ENCODE measurements at regions not wholly inside any gene's neighbourhood (a gene's known extent, or its start where the extent isn't known, plus 50 kb on each side); places are given as distances from the start of the nearest gene placed in this dataset.

GRCh38 chr4:181959121-181959520 lies 284.1 kb upstream of the TENM3 start:
- peak; percentile 48 for DNase-seq (ENCODE audit: low read depth)

- no peak for DNase-seq (ENCODE audit: low read depth)
These were observed 282.8 kb upstream of the TENM3 start for GRCh38 chr4:181960384-181960783.

GRCh38 chr4:181962321-181962720 lies 280.9 kb upstream of the TENM3 start:
- DNase-seq (ENCODE audit: low read depth) = no peak

DNA sequence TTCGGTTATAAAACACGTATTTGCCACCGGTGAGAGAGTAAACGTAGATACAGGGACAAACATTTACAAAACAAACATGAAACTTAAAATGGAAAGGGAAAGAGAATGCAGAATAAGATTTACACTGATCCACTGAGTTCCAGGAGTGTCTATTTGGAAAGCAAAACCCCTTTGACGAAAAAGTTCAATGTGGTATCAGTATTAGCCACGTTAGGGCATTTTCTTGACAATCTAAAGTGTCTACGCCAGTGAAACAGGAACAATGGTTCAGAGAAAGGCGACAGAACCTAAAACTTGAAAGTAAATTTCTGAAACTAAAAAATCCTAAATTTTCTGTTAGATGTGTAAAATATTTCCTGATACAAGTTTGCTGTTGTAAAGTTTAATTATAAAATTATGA lies 278.5 kb upstream of the TENM3 start:
- DNase-seq (ENCODE audit: low read depth) = no peak

GRCh38 chr4:181966104-181966551 lies 277.1 kb upstream of the TENM3 start:
- peak; percentile 39 for DNase-seq (ENCODE audit: low read depth)

- DNase-seq (ENCODE audit: low read depth) = no peak
These were observed 275.8 kb upstream of the TENM3 start for GRCh38 chr4:181967401-181967800.

DNA sequence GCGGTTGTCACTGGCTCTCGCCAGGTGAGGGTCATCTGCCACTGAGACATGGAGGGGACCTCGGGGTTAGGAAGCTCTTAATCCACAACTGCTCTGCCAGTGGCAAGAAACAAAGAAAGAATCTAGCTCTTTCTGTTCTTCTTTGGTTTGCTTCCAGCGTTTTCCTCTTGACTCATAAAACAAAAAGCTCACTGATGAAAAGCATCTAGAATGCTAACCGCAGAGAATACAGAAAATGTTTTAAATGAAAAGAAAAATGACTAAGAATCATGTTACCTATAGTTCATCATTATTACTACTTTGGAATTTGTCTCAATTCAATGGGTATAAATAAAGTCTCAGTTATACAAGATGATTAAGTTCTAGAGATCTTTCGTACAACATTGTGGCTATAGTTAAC lies 274.8 kb upstream of the TENM3 start:
- peak; percentile 33 for DNase-seq (ENCODE audit: low read depth)

DNA sequence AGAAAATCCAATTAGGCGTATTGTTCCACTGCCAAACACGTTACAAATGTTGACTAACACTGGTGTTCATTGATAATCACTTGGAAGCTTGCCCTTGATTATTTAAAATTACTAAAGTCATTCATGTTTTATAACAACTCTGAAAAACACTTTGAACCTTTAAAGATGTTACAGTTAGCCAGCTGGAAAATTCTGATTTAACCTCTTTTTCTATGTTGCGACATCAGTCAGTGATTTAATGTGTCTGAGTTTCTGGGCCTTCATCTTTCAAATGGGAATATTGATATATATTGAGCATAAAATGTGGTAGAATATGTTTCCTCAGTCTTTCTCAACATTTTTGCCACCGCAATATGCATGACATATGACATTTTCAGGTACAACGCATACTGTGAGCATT lies 274.1 kb upstream of the TENM3 start:
- DNase-seq (ENCODE audit: low read depth) = no peak

- no peak for DNase-seq (ENCODE audit: low read depth)
These were observed 272.8 kb upstream of the TENM3 start for GRCh38 chr4:181970366-181970765.

GRCh38 chr4:181971411-181971810 lies 271.8 kb upstream of the TENM3 start:
- DNase-seq (ENCODE audit: low read depth) = no peak

GRCh38 chr4:181971973-181972372 lies 271.2 kb upstream of the TENM3 start:
- DNase-seq (ENCODE audit: low read depth) = peak; percentile 44

GRCh38 chr4:181976764-181977163 lies 266.4 kb upstream of the TENM3 start:
- DNase-seq (ENCODE audit: low read depth) = no peak

DNA sequence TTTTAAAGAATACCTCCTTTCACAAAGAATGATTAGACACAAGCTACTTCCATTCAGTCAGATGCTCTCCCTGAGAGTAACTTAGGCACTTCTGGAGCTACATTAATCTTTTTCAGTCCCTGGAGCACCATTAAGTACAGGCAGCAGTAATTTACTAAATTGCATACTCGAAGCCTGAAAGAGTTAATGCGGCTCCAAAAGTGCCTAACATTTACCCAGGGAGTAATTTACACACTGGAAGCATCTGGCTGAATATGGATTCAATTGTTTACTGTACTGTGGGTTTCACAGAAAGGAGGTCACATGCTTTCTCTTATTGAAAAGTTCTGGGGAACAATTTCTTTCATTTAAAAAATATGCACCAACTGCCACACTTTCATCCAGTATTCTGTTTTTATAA lies 260.8 kb upstream of the TENM3 start:
- DNase-seq (ENCODE audit: low read depth) = no peak

GRCh38 chr4:181982856-181983255 lies 260.3 kb upstream of the TENM3 start:
- DNase-seq (ENCODE audit: low read depth) = no peak

DNA sequence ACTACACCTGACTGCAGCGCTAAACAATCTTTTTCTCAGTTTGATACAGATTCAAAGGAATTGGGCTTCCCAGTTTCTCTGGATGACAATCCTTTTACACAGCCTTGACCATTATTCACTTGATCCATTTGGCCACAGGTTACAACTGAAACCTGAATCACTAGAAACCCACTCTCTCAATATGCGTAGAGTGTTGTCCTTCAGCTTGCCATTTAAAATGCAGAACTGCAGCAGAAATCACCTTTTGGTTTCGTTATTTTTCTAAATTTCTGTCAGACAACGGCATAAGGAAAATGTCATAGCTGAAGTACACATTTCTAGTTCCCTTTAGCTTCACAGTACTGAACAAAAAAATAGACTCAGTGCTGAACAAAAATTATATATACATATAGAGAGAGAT lies 255.8 kb upstream of the TENM3 start:
- no peak for DNase-seq (ENCODE audit: low read depth)

GRCh38 chr4:181989071-181989470 lies 254.1 kb upstream of the TENM3 start:
- DNase-seq (ENCODE audit: low read depth) = no peak

DNA sequence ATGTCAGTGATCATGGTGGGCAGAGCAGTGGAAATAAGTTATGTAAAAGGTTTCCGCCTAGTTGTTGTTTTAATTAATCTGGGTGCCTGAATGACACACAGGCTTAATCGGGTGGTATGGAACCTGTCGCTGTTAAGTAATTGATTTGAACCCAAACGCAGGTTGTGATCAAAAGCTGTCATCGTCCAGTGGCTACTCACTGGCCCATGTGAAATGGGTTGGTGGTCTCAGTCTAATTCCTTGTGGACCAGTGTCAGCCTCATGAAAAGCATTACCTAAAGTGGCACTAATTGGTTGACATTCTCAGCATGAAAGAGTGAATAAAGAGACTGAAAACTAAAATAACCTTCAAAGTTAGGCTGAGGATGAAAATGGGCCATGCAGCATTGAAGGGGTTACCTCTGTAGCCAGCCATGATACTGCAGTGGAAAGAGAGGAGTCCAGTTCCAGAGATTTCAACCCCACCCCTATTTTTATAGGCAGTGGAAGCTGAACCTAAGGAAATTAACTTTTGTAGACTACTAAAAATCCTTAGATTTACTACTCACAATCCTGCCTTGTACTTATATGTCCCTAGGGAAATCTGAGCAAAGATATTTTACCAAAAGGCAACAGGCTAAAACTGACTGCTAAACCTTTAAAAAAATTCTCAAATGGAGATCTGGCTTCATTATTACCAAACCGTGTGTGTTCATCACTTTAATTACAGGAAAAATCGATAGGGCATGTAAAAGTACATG lies 251.7 kb upstream of the TENM3 start:
- no peak for DNase-seq (ENCODE audit: low read depth)

DNA sequence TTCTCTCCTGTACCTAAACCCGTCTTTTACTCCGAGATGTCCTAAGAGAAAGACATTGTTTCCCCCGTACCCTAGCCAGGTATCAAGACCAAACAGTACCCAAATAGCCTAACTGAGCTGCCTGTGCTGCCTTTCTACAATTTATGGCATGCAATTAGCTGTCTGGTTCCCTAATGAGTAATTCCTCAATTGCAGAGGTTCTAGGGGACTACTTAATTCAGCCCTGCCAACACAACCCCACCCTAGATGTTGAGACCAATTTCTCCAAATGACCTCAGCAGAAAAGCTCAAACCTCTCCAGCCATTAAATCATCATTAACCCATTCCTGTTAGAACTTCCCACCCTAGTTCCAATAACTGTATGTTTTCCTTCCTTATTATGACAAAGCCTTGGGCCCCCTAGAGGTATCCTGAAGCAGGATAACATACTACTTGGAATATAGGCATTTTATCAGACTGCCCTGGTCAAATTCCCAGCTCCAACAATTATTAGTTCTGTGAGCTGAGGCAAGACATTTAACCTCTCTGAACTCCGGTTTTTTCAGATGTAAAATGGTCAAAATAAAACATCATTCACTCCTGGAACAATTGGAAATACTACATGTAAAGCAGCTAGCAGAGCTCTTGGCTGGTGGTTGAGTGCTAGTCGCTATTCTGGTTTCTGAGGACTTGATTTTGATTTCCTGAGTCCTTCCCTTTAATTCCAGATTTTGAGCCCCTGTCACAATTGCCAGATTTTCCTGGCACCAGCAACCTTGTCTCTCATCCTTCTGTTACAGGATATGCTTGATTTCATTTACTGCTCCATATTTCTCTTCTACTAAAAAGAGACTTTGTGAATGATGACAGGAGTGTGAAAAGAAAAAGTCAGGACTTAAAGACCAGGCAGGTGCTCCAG lies 244.6 kb upstream of the TENM3 start:
- no peak for DNase-seq (ENCODE audit: low read depth)

GRCh38 chr4:182000077-182000476 lies 243.1 kb upstream of the TENM3 start:
- DNase-seq (ENCODE audit: low read depth) = no peak

DNA sequence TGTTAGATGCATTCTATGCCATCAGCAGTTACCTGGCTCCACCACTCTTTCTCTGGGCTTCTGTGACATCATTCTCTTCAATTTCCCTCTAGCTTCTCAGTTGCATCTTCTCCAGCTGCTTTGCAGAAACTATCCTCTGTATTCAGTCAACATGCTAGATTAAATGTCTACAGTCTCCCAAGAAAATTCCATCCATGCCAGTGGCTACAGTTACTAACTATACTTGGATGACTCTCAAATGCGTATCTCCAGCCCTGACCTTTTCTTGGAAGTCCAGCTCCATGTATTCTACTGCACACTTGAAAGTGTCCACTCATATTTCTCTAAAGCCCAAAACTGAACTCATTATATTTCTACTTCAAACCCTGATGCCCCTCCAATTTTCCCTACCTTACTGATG lies 232.3 kb upstream of the TENM3 start:
- DNase-seq (ENCODE audit: low read depth) = peak; percentile 22

- no peak for DNase-seq (ENCODE audit: low read depth)
These were observed 229.0 kb upstream of the TENM3 start for GRCh38 chr4:182014164-182014563.

DNA sequence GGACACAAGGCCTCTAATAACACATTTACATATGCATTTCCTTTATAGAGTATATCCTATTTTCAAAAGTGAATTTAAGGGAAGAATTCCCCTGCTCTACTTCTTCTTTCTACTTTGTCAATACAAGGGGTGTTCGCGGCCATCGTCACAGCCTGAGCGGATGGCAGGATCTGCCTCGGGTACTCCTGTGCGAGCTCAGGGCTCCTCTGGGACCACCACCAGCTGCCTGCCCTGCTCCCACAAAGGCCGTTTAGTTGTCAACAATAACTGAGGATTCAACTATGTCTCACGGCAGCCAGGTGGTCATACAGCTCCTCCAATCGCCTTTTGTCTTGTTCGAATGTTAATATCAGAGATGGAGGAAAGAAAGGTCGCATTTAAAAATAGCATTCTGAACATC lies 228.2 kb upstream of the TENM3 start:
- DNase-seq (ENCODE audit: low read depth) = no peak

GRCh38 chr4:182015893-182016292 lies 227.3 kb upstream of the TENM3 start:
- DNase-seq (ENCODE audit: low read depth) = no peak

All from GM04504 (cell line).